HPDE6-E6E7 (cell line): ENCODE measurements at regions not wholly inside any gene's neighbourhood (a gene's known extent, or its start where the extent isn't known, plus 50 kb on each side); places are given as distances from the start of the nearest gene placed in this dataset.
"Not testable (repeated sequence)": the region's sequence is repeated elsewhere in the genome, so short reads cannot be mapped to it uniquely, and the experiment has no call there.

Source experiments
- DNase-seq: peaks from one replicate; pipeline ENCODE4 v3.0.0; 2011; ENCODE audit warnings: missing footprints; ENCODE audit errors: extremely low spot score

GRCh38 chr7:39825401-39825980 lies 124.6 kb upstream of the CDK13 start:
- DNase-seq, result no peak

- DNase-seq, result no peak
Observed at GRCh38 chr7:39826166-39826565, 123.9 kb upstream of the CDK13 start.

- no peak for DNase-seq
Observed at GRCh38 chr7:39827571-39827970, 122.5 kb upstream of the CDK13 start.

- no peak for DNase-seq
Observed at GRCh38 chr7:39829028-39829427, 121.0 kb upstream of the CDK13 start.

- no peak for DNase-seq
Observed at GRCh38 chr7:39832519-39833085, 117.5 kb upstream of the CDK13 start.

- not testable (repeated sequence) for DNase-seq
Observed at GRCh38 chr7:39833180-39833799, 116.8 kb upstream of the CDK13 start.

- DNase-seq, result not testable (repeated sequence)
Observed at GRCh38 chr7:39833865-39834634, 116.0 kb upstream of the CDK13 start.

- DNase-seq, result no peak
Observed at GRCh38 chr7:39838326-39838725, 111.7 kb upstream of the CDK13 start.

- DNase-seq, result no peak
Observed at GRCh38 chr7:39845006-39845405, 105.0 kb upstream of the CDK13 start.

- DNase-seq, result no peak
Observed at GRCh38 chr7:39847227-39847626, 102.8 kb upstream of the CDK13 start.

GRCh38 chr7:39851466-39852045 lies 98.5 kb upstream of the CDK13 start:
- DNase-seq, result no peak

- not testable (repeated sequence) for DNase-seq
Observed at GRCh38 chr7:39854616-39855324, 95.3 kb upstream of the CDK13 start.

- DNase-seq, result no peak
Observed at GRCh38 chr7:39855325-39855674, 94.8 kb upstream of the CDK13 start.

GRCh38 chr7:39863675-39864322 lies 86.3 kb upstream of the CDK13 start:
- not testable (repeated sequence) for DNase-seq

- not testable (repeated sequence) for DNase-seq
Observed at GRCh38 chr7:39869888-39870522, 80.1 kb upstream of the CDK13 start.

GRCh38 chr7:39871610-39872009 lies 78.4 kb upstream of the CDK13 start:
- DNase-seq, result not testable (repeated sequence)

- no peak for DNase-seq
Observed at GRCh38 chr7:39880556-39880955, 69.5 kb upstream of the CDK13 start.

- no peak for DNase-seq
Observed at GRCh38 chr7:39882148-39882784, 67.8 kb upstream of the CDK13 start.

GRCh38 chr7:39883812-39884390 lies 66.2 kb upstream of the CDK13 start:
- DNase-seq, result no peak
